Forelimb muscle (tissue), 1 donor: ENCODE measurements at regions not wholly inside any gene's neighbourhood (a gene's known extent, or its start where the extent isn't known, plus 50 kb on each side); places are given as distances from the start of the nearest gene placed in this dataset.

ENCODE experiments used
- DNase-seq: peaks from one replicate; pipeline ENCODE4 v3.0.0-alpha.2; 2013; ENCODE audit warnings: low read depth

DNA sequence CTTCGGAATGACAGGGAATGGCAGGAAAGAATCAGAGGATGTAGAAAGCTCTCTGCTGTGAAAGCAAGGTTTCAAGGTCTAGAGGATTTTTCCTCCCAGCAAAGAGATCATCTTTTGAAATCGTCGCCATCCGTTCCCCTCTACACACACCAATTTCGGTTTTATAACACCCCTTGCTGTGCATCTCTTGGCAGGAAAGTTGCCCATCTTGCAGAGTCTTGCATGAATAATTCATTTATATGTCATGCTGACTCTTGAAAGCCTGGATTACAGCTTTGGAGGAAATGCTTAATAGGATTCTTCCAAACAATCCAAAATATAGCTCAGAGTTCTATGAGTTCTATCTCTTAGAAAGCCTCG, 262.7 kb downstream of the CHL1 start:
- DNase-seq = no peak

DNA sequence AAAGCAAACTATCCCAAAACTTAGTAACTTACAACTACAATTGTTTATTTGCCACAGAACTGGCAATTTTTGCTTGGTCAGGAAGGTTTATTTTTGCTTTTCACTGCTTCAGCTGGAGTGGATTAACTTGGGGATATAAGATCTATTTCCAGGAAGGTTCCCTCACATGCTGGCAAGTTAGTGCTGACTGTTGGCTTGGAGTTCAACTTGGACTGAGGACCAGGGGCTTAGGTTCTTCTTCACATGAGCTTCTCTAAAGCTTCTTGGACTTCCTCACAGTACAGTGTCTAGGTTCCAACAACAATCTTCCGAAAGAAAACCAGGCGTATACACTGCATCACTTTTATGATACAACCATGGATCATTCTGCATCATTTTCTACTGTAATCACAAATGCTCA, 264.4 kb downstream of the CHL1 start:
- no peak for DNase-seq

GRCh38 chr3:462851-463250, 266.3 kb downstream of the CHL1 start:
- no peak for DNase-seq

DNA sequence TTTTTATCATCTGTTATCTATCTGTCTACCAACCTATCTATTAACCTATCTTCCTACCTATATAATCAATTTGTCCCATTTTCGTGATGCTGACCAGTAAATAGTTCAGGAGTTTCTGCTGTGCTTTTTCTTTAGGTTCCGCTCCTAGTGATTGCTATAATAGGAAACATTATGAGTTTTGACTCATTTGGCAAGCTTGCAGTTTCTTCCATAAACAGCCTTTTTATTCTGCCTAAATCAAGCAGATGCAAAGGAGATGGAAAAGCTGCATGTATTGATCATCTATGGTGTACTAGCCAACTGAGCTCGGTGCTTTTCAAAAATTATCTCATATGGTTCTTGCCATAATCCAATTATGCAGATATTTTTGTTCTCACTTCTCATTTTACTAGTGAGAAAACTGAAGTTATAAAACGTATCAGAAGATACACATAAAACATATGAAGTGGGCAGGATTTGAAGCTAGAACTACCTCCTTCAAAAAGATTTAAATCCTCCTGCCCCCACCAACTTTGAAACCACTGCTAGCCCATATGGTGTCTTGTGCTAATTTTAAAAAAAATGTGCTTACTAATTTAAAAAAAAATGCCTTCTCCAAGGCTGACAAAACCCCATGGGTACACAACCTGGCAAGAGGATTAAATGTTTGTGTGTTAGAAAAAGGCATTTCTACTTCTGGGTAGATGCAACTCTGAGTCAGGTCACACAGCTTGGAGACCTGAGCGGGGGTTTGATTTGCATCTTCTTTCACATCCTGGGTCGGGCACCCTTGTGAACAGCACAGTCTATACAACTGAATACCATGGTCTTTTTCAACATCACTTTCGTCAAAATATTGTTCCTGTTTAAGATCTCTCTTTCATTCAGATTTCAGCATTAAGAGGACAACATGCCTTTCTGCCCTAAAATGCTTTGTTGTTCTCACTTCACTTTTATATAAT, 267.0 kb downstream of the CHL1 start:
- no peak for DNase-seq

- DNase-seq = no peak
Measured at GRCh38 chr3:464255-464654, 267.7 kb downstream of the CHL1 start.

DNA sequence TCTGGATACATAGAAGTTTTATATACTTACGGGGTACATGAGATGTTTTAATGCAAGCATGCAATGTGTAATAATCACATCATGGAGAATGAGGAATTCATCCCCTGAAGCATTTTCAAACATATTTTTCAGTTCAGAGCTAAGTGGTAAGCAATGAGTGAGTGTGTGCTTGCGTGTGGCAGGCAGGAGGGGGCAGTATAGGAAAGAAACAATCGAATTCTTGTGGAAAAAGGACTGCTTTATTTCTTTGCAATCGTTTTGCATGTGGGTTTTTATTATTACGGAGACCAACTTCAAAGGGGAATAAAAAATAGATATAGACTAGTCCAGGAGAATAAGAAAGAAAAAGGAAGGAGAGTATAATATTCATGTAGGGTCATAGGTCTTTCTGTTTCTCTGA, 271.6 kb downstream of the CHL1 start:
- no peak for DNase-seq

DNA sequence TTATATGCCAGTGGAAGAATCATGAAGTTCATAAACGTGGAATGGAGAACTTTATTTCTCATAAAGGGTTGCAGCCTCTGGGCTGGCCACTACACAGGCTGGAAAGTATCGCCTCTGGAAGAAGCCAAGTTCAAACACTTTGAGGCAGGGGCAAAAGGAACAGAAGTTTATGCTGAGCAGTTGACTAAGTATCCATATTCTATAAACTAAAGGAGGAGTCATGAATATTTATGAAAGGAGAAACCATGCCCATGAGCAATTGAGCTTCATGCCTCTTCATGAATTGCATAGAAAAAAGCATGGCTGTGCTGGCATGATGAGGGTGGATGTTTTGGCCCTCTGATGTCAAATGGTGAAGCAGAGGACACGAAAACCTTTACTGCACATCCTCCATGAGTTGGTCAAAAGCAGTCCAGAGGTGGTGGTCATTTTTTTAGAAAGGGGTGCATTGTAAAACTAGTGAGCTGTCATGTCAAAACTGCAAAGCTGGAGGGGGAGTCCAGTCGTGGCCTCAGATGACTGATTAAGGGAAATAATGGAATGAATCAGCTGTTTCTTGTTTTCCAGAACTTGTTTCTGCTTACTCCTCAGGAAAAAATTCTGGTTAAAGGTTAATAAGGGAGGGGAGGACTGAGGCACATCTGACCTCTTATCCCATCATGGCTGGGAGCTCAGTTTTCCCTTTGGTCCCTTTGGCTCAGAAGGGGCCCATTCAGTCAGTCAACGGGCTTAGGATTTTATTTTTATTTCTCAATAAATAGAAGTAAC, 276.7 kb downstream of the CHL1 start:
- DNase-seq = no peak

DNA sequence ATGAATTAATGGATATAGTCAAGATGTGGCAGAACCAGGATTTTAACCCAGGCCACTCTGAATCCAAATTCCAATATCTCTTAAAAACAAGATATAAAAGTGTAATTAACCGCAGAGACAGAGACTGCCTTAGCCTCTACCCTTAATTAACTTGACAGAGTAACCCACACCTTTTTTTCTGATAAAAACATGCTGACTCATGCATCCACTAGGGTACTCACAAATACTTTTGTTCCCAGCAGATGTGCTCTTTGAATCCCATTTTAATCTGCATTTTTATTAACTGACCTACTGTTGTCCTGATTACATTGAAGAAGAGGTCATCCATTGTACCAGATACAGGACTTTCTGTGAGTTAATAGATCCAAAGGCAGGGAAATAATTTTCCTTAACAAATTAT, 278.3 kb downstream of the CHL1 start:
- DNase-seq = no peak

- no peak for DNase-seq
Measured at GRCh38 chr3:480070-480469, 283.5 kb downstream of the CHL1 start.

DNA sequence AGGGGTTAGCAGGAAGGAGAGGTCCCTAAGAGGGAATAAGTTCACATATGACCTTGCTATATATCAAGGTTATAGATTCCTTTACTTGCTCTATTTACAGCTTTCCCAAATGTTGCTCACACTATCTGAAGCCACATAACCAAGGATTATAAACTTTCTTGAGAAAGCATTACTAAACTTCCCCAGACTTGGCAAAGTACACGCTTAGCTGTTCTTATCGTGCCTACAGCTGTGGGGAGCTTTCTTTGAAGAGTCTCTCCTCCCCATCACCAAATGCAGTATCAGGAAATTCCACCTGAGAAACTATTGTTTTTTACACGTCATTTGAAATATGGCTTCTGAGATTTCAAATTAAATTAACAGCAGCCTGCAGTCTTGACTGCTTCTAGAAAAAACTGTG, 284.5 kb downstream of the CHL1 start:
- no peak for DNase-seq

DNA sequence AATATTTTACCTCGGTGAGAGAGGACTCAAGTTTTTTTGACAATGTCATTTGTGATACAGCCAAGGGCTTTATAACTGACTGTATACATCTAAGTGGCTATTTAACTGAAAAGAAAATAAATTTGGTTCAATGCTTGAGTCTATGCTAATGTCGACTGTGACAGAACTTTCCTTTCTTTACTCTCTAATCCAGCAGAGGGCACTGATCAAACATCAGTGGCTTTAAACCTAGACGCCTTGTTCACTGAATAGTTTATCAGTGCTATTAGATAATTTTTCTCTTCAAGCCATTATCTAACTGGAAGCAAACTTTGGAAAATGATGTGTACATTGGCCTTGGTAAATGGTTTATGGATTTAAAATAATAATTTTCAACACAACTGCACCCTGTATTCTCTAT, 285.1 kb downstream of the CHL1 start:
- no peak for DNase-seq

GRCh38 chr3:482479-482878, 285.9 kb downstream of the CHL1 start:
- DNase-seq = no peak

DNA sequence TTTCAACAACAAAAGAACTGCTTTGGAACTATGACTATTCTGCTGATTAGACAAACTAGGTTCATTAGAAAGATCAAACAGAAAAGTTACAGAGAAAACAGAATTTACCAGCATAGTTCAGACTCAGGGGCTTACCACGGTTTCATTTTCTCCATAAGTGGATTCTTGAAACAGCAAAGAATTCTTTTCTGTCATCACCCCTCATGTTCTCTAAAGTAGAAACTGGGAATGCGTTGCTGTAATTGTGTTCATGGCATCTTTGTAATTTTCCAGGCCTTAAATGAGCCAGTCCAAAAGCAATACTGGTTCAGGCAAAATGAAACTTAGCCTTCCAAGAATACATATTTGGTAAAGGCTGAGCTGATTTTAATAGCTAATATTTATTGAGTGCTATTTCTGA, 287.8 kb downstream of the CHL1 start:
- DNase-seq = no peak

GRCh38 chr3:487614-488013, 291.1 kb downstream of the CHL1 start:
- no peak for DNase-seq

DNA sequence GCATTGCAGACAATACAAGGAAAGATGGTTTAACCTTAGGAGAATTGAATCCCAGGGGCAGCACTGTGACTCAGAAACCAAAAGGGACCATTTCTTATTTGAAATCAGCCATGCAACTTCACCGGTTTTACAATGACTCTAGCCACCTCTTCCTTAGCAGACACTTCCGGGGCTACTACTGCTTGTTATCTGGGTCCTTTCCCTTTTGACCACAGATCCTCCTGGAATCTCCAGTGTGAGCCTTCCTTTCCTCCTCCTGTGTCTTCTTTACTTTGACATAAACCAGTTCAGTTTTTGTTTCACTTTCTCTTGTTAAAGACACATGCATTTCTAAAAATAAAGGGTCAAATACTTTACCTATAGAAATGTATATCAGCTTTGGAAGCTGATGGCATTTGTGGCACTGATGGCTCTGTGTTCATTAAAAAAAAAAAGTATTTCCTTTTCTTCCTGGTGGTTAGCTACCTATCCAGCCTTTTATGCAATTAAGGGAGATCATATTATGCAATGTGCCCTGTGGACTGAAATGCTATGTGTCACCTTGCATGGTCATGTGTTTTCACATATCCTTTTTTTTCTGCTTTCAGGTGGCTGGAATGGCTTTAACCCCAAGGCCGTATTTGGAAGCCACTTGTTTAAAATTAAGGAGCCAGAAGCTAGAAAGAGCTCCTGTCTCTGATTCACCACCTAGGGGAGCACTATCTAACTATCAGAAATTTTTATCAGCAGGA, 296.2 kb downstream of the CHL1 start:
- no peak for DNase-seq

DNA sequence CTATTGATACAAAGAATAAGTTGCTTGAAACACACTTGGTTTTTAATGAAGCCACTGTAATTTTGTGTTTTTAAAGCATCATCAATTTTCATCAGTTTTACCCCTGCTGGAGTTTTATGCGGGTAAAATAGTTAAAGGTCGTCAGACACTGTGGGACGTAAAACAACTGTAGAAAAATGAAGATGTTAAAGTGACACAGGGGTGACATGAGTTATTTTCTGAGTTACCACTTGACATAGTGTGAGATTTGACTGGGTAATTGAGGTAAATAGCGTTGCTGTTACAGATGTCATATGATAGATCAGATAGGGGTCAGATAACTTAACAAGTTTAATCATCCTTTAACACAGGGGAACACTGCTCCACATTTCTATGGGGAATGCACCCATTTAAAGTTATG, 297.6 kb downstream of the CHL1 start:
- DNase-seq = no peak

- no peak for DNase-seq
Measured at GRCh38 chr3:498487-498886, 301.9 kb downstream of the CHL1 start.

DNA sequence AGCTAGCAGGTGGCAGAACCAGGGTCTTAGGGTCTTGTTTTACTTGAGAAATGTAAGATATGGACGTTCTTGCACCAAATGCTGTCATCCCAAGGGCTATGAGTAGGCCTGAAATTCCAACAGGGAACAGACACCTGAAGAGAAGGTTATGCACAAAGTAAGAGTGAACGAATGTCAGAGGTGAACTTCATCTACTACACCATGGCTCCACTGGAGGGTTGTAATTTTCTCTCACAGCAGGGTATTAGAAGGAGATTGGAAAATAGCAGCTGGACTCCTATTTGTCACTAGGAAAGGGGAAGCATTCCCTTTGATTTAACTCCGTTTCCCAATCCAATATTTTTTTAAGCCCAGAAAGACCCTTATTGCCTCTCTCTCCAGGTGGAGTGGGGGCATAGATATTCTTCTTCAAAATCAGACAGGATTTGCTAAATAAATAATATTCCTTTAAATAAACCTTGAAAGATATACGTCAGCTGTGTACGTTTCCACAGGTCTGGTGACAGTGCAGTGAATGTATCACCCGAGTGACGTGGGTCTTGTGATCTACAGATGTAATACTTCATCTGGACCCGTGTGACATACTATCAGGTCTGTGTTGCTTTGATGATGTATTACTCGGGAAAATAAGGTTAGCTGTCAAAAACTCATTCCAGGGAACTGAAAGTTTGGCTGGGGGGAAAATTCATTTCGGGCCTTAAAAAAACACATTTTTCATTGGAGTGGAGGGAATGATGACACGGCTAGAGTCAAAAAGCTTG, 302.6 kb downstream of the CHL1 start:
- no peak for DNase-seq

GRCh38 chr3:502486-502885, 305.9 kb downstream of the CHL1 start:
- no peak for DNase-seq

DNA sequence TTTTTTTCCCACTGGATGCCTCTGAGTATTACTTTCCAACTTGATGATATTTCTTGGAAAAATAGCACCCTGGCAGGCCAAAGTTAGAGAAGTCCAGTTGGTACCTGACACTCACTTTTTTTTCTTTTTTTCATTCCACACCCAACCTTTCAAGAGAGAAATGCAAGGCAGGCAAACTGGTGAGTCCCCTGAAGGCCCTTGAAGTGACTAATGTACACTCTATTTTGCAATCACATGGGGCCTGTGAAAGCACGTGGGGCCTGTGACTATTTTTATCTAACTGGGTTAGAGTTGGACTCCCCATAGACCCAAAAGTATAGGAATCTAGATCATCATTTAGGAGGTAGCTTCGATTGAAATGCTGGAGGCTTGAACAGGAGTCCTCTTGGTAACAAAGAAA, 316.7 kb downstream of the CHL1 start:
- DNase-seq = no peak

DNA sequence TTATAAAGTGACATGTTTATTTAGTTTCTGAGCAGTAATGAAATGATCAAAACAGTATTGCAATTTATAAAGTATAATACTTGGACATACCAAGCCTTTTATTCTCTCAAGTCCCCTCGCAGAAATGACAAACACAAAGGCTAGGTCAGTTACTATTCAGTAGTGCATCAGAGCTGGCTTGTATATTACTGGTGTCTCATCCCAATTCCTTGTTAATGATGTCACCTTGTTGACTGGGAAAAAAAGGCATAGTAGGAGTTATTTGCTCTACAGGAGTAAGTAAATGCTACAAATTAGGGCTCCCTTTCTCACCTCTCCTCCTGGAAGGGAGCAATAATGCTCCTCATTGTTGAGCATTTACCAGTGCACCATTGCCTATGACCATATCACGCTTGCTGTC, 317.6 kb downstream of the CHL1 start:
- no peak for DNase-seq

- no peak for DNase-seq
Measured at GRCh38 chr3:519026-519425, 322.5 kb downstream of the CHL1 start.
